ENCODE measurements at regions not wholly inside any gene's neighbourhood (a gene's known extent, or its start where the extent isn't known, plus 50 kb on each side); places are given as distances from the start of the nearest gene placed in this dataset.

GRCh38 chr12:60119327-60119726, 523.5 kb downstream of the SLC16A7 start:
- no peak for DNase-seq (ENCODE audit: low spot score in 2 of 2, unreplicated experiment in 2 of 2)
- no peaks in the 10 kb centered on the region for H3K9me3 Mint-ChIP-seq
- H3K27ac Mint-ChIP-seq, result no peak overlapping the region
- H3K27me3 Mint-ChIP-seq (ENCODE audit: low read depth), result no peaks in the 10 kb centered on the region
- H3K36me3 Mint-ChIP-seq, result no peaks in the 10 kb centered on the region
- H3K4me1 Mint-ChIP-seq, result no peaks in the 10 kb centered on the region
- TF ChIP-seq, protein P1, sequence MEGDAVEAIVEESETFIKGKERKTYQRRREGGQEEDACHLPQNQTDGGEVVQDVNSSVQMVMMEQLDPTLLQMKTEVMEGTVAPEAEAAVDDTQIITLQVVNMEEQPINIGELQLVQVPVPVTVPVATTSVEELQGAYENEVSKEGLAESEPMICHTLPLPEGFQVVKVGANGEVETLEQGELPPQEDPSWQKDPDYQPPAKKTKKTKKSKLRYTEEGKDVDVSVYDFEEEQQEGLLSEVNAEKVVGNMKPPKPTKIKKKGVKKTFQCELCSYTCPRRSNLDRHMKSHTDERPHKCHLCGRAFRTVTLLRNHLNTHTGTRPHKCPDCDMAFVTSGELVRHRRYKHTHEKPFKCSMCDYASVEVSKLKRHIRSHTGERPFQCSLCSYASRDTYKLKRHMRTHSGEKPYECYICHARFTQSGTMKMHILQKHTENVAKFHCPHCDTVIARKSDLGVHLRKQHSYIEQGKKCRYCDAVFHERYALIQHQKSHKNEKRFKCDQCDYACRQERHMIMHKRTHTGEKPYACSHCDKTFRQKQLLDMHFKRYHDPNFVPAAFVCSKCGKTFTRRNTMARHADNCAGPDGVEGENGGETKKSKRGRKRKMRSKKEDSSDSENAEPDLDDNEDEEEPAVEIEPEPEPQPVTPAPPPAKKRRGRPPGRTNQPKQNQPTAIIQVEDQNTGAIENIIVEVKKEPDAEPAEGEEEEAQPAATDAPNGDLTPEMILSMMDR (IDR thresholded peaks at IDR 0.05; ENCODE audit: unreplicated experiment), result no peak
- H3K4me3 Mint-ChIP-seq, result no peak overlapping the region

DNA sequence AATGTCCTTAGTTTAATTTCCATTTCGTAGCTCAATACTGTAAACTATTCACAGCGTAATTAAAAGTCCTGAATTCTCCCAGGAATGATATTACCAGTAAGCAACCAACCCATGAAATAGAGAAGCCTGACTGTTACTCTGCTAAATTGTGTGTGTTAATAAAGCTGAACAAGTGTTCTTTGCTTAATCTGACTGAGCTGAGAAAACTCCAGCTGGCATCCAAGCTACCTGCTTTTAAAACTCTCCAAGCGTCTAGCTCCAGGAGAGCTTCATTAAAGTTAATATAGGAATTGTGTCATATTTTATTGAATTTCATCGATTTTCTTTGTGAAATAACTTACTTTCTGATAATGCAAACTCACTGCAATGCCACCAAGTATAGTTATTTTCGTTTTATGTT, 524.4 kb downstream of the SLC16A7 start:
- TF ChIP-seq, protein P1 (IDR thresholded peaks at IDR 0.05; ENCODE audit: unreplicated experiment), result no peak
- no peaks in the 10 kb centered on the region for H3K36me3 Mint-ChIP-seq
- H3K27me3 Mint-ChIP-seq (ENCODE audit: low read depth), result no peaks in the 10 kb centered on the region

DNA sequence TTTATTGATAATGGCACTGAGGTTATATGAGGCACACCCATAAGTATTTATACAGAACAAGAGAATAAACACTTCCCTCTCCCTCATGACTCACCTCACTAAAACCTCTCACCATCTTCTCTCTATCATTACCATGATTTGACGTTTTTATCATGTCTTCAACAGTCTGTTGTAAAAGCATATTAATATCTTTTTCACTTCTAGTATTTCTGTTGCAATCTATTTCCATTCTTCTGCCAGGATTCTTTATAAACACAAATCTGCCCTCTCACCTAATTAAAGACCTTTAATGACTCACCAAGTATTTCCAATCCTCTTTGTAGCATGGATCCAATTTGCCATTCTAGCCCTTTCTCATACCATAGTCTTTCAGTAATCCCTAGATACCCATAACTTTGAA, 527.7 kb downstream of the SLC16A7 start:
- no peaks in the 10 kb centered on the region for H3K36me3 Mint-ChIP-seq
- TF ChIP-seq, protein P1 (IDR thresholded peaks at IDR 0.05; ENCODE audit: unreplicated experiment), result no peak
- H3K4me3 Mint-ChIP-seq, result no peak overlapping the region
- DNase-seq (ENCODE audit: low spot score in 2 of 2, unreplicated experiment in 2 of 2), result no peak
- no peaks in the 10 kb centered on the region for H3K4me1 Mint-ChIP-seq
- H3K27me3 Mint-ChIP-seq (ENCODE audit: low read depth), result no peaks in the 10 kb centered on the region
- no peak overlapping the region for H3K27ac Mint-ChIP-seq
- peaks cover 14% of the 10 kb centered on the region for H3K9me3 Mint-ChIP-seq

More for the DNA sequence above, 524.4 kb downstream of the SLC16A7 start:
- no peak for DNase-seq (ENCODE audit: low spot score in 2 of 2, unreplicated experiment in 2 of 2)
- H3K27ac Mint-ChIP-seq, result no peak overlapping the region
- H3K4me3 Mint-ChIP-seq, result no peak overlapping the region
- no peaks in the 10 kb centered on the region for H3K4me1 Mint-ChIP-seq
- peaks cover 3% of the 10 kb centered on the region for H3K9me3 Mint-ChIP-seq

GRCh38 chr12:60137513-60137912, 541.7 kb downstream of the SLC16A7 start:
- TF ChIP-seq, protein P1 (IDR thresholded peaks at IDR 0.05; ENCODE audit: unreplicated experiment), result no peak
- H3K9me3 Mint-ChIP-seq, result no peaks in the 10 kb centered on the region
- H3K36me3 Mint-ChIP-seq, result no peaks in the 10 kb centered on the region
- H3K27me3 Mint-ChIP-seq (ENCODE audit: low read depth), result no peaks in the 10 kb centered on the region
- no peak overlapping the region for H3K27ac Mint-ChIP-seq
- no peak overlapping the region for H3K4me3 Mint-ChIP-seq
- no peaks in the 10 kb centered on the region for H3K4me1 Mint-ChIP-seq
- no peak for DNase-seq (ENCODE audit: low spot score in 2 of 2, unreplicated experiment in 2 of 2)

GRCh38 chr12:60138526-60138925, 542.7 kb downstream of the SLC16A7 start:
- Mint-ChIP-seq H3K9me3 (no peaks in the 10 kb centered on the region), H3K27me3 (ENCODE audit: low read depth) (no peaks in the 10 kb centered on the region), H3K27ac (no peak overlapping the region), H3K4me1 (no peaks in the 10 kb centered on the region), H3K4me3 (no peak overlapping the region), H3K36me3 (no peaks in the 10 kb centered on the region)
- TF ChIP-seq, protein P1 (IDR thresholded peaks at IDR 0.05; ENCODE audit: unreplicated experiment), result no peak
- DNase-seq (ENCODE audit: low spot score in 2 of 2, unreplicated experiment in 2 of 2), result no peak

DNA sequence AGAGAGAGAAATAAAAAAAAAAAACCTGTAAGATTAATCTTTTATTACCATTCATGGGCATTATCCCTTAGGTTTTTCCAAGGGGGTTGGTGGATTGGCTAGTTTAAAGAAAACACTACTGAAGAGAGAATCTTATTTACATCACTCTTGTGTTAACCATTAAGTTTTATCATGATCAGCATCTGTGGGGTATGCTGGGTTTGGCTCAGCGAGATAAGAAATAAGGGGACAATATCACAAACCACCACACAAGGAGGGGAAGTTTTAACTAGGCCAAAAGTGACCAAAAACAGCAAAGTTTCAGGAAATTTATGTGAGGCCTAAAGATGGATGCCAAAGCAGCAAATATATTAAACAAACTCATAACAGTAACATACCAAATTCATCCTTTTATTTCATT, 548.6 kb downstream of the SLC16A7 start:
- no peak overlapping the region for H3K27ac Mint-ChIP-seq
- no peaks in the 10 kb centered on the region for H3K9me3 Mint-ChIP-seq
- no peaks in the 10 kb centered on the region for H3K27me3 Mint-ChIP-seq (ENCODE audit: low read depth)
- TF ChIP-seq, protein P1 (IDR thresholded peaks at IDR 0.05; ENCODE audit: unreplicated experiment), result no peak
- H3K4me3 Mint-ChIP-seq, result no peak overlapping the region
- no peak for DNase-seq (ENCODE audit: low spot score in 2 of 2, unreplicated experiment in 2 of 2)
- no peaks in the 10 kb centered on the region for H3K36me3 Mint-ChIP-seq
- peaks cover 2% of the 10 kb centered on the region for H3K4me1 Mint-ChIP-seq
